SK-N-MC (cell line): ENCODE measurements at regions not wholly inside any gene's neighbourhood (a gene's known extent, or its start where the extent isn't known, plus 50 kb on each side); places are given as distances from the start of the nearest gene placed in this dataset.

Experiments used
- DNase-seq: peaks from one replicate; pipeline ENCODE4 v3.0.0-alpha.2; 2011; ENCODE audit warnings: low read depth, low spot score
- H3K27ac ChIP-seq: fragments of 200-600 bp; sonication (generic); 2 replicates; pipeline ENCODE4 v1.5.1; 2016; ENCODE audit warnings: mixed run types
- H3K36me3 ChIP-seq: fragments of 200-600 bp; sonication (generic); 2 replicates; pipeline ENCODE4 v1.6.1; 2017; ENCODE audit warnings: antibody characterized with exemption, low read length, mixed read lengths; ENCODE audit not compliant: insufficient read depth
- H3K4me3 ChIP-seq: fragments of 200-600 bp; sonication (generic); 2 replicates; pipeline ENCODE4 v1.5.1; 2016
- H3K9ac ChIP-seq: fragments of 200-600 bp; sonication (generic); 2 replicates; pipeline ENCODE4 v1.8.0; 2017; ENCODE audit warnings: mixed run types, mixed read lengths; ENCODE audit not compliant: insufficient read length
- H3K9me3 ChIP-seq: fragments of 200-600 bp; sonication (generic); 2 replicates; pipeline ENCODE4 v1.6.1; 2017; ENCODE audit warnings: low read depth, mild to moderate bottlenecking, antibody characterized with exemption, low read length, moderate library complexity, mixed read lengths
- EZH2 ChIP-seq: fragments of 200-600 bp; sonication (generic); IDR thresholded peaks from one replicate; pipeline ENCODE4 v1.6.1; 2017; ENCODE audit warnings: antibody characterized with exemption
- FOXP2 ChIP-seq: optimal IDR thresholded peaks from 2 replicates; pipeline ENCODE3; 2011; ENCODE audit warnings: mild to moderate bottlenecking, moderate library complexity; ENCODE audit not compliant: insufficient read depth; ENCODE audit errors: extremely low read length, control extremely low read depth
- POLR2AphosphoS5 ChIP-seq: IDR thresholded peaks from 2 replicates; pipeline ENCODE4 v1.6.1; 2012; ENCODE audit warnings: mild to moderate bottlenecking, low read depth, low read length, borderline replicate concordance

DNA sequence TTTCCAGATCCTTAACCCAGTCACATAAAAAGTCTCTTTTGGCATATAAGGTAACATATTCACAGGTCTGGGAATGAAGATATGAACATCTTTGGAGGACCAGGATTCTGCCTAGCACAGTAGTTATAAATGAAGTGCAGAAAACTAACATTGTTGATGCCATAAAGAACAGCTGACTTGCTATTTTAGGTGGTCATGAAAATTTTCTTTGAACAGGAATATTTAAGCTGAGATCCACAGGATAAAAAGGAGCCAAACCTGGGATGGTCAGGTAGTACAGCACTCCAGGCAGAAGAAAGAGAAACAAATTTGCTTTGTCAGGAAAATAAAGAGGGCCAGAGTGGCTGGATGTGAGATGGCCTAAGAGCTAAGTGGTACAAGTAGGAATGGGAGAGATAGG lies 80.0 kb downstream of the CENPW start:
- DNase-seq, result no peak
- Histone ChIP-seq H3K9me3 (no peaks in the 10 kb centered on the region), H3K27ac (no peak overlapping the region), H3K36me3 (no peaks in the 10 kb centered on the region), H3K9ac (no peak overlapping the region), H3K4me3 (no peak overlapping the region)
- TF ChIP-seq POLR2AphosphoS5 (no peak), FOXP2 (no peak), EZH2 (no peak)

DNA sequence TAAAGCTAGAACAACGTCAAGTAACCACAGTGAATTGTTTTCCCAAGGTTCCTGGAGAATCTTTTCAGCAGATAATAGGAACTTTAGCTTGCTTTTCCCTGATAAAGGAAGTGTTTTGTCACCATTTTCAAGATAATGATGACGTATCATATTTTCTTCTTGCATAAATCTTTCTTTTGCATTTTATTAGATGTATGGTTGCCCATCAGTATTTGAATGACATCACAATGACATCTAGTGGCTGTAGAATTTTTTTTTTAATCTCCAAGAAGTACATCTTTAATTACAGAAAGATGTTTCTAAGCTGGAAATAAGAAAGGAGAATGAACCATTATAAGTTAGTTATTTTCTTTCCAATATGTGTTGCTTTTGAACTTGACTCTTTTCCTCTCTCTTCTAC lies 83.0 kb downstream of the CENPW start:
- DNase-seq, result no peak
- Histone ChIP-seq H3K9me3 (no peaks in the 10 kb centered on the region), H3K9ac (no peak overlapping the region), H3K27ac (no peak overlapping the region), H3K4me3 (no peak overlapping the region), H3K36me3 (no peaks in the 10 kb centered on the region)
- TF ChIP-seq POLR2AphosphoS5 (no peak), FOXP2 (no peak), EZH2 (no peak)

DNA sequence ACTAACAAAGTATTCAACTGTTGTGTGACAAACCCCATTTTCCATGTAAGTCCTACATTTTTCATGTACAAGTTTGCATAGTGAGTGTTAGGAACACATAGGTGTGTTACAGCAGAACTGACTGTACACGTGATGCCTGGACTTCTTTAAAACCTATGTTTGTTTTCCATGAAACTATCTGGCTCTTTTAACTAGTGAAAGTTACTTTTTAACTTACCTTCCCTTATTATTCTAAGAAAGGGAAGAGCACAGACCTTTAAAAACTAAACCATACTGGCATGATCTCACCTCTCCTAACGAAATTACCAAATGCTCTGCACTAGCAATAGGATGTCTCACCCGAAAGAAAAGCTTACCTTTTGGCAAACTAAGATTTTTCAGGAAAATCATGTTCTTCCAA lies 87.8 kb downstream of the CENPW start:
- DNase-seq, result no peak
- Histone ChIP-seq H3K9me3 (no peaks in the 10 kb centered on the region), H3K4me3 (no peak overlapping the region), H3K9ac (no peak overlapping the region), H3K36me3 (no peaks in the 10 kb centered on the region), H3K27ac (no peak overlapping the region)
- TF ChIP-seq EZH2, result no peak
- TF ChIP-seq POLR2AphosphoS5, result no peak
- TF ChIP-seq FOXP2, result no peak

DNA sequence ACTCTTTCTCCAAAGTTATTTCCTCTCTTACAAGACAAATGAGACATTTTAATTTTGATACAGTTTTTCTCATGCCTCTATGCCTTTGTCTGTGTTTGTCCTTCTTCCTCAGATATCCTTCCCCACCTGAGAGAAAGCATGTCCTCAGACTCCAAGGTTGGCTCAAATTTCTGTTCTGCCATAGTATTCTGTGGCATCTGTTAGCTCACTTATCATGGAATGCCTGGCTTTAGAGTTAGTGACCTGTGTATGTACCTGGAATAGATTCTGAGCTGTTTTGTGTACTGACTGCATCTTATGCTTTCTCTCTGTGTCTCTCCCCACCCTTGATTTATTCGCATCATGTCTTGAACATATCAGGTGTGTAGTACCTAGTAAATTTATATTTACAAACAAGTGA lies 90.0 kb downstream of the CENPW start:
- TF ChIP-seq FOXP2 (no peak), POLR2AphosphoS5 (no peak), EZH2 (no peak)
- Histone ChIP-seq H3K27ac (no peak overlapping the region), H3K9ac (no peak overlapping the region), H3K9me3 (no peaks in the 10 kb centered on the region), H3K36me3 (no peaks in the 10 kb centered on the region), H3K4me3 (no peak overlapping the region)
- no peak for DNase-seq

DNA sequence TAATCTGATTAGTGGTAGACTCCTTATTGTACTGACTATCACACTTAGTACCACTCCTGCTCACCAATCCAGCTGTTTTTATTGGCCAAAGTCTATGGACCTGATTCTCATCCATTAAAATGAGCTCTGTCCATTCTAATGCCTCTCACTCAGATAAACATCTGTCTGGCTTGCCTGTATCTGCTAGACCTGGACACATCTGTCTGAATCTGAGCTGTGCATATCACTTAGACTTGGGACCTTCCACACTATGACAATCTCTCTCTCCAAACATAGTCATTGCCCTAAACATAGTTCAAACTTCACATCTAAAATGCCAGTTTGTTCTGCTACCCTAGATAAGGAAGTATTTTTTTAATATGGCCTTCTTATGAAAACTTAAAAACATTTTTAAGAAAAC lies 92.6 kb downstream of the CENPW start:
- TF ChIP-seq POLR2AphosphoS5 (no peak), EZH2 (no peak), FOXP2 (no peak)
- Histone ChIP-seq H3K27ac (no peak overlapping the region), H3K36me3 (no peaks in the 10 kb centered on the region), H3K9ac (no peak overlapping the region), H3K9me3 (no peaks in the 10 kb centered on the region), H3K4me3 (no peak overlapping the region)
- DNase-seq, result no peak

DNA sequence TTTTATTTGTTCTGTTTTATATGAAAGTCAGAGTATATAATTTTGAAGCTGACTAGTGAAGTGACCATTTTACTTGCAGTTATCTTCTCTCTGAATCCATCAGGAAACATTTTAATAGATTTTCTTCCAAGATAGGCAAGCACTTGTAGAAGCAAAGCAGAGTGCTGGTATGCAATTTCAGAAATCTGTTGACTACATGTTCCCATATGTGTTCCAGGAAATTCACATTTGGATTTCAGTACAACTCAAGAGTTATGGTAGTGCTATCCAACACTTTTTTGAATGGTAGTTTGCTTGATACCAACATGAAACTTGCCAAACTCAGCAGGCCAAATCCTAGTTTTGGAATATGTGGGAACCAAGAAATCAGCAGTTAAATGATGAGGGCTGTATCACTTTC lies 94.0 kb downstream of the CENPW start:
- H3K4me3 ChIP-seq, result no peak overlapping the region
- no peaks in the 10 kb centered on the region for H3K36me3 ChIP-seq
- no peak for DNase-seq
- H3K9me3 ChIP-seq, result no peaks in the 10 kb centered on the region
- H3K27ac ChIP-seq, result no peak overlapping the region
- no peak for TF ChIP-seq POLR2AphosphoS5
- no peak overlapping the region for H3K9ac ChIP-seq

DNA sequence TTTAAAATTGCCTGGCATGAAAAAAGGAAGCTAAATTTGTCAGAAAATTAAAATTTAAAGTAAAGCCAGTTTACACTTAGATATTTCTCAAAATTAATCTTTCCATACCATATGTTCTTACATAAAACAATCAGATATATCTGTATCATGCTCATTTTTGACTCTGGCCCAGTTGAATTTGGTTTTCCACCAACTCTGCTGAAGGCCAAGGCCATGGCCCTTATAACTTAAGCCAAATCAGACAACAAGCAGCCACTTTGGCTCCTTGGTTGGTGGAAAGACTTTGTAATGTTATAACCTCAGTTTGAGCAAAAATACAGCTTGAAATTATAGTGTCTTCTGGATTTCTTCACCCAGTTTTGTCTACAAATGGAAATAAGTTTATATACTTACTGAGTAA lies 97.3 kb downstream of the CENPW start:
- no peaks in the 10 kb centered on the region for H3K9me3 ChIP-seq
- TF ChIP-seq EZH2 (no peak), FOXP2 (no peak), POLR2AphosphoS5 (no peak)

DNA sequence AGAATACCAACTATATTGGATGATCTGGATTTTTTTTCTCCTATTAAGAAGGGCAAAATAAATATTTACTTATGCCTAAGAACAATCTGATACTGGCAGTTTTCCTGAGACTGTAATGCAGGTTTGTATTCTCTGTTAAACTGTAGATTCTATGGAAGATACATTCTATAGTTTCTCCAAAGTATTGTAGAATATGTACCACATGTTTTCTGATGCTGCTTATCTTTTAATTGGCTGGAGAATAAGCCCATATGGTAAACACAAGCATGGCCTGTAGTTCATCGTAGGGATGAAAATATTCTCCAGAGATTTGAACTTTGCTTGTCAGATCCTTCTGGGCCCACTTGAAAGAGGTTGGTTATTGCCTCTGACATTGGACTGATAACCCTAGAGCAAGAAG lies 99.1 kb downstream of the CENPW start:
- H3K36me3 ChIP-seq, result no peaks in the 10 kb centered on the region

More for the DNA sequence above, 97.3 kb downstream of the CENPW start:
- H3K4me3 ChIP-seq, result no peak overlapping the region
- no peak overlapping the region for H3K27ac ChIP-seq
- H3K36me3 ChIP-seq, result no peaks in the 10 kb centered on the region
- DNase-seq, result no peak
- H3K9ac ChIP-seq, result no peak overlapping the region

DNA sequence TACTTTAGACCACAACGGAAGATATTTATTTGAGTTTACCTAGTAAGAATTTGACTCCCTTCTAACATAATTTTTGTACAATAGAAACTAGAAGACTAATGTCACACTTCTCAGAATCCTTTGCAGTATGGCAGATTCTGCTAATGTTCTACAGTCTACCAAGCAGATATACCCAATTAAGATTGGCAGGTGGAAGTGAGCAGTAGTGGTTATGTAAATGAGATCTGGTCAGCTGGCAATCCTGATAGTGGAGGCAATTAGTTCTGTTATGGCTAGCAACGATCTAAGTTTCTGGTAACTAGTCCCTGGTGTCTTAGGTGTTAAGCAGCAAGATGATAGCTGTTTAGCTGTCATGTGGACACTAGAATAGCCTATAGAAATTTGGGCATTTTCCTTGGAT lies 101.0 kb downstream of the CENPW start:
- TF ChIP-seq FOXP2, result no peak
- no peak for TF ChIP-seq POLR2AphosphoS5
- TF ChIP-seq EZH2, result no peak
- H3K4me3 ChIP-seq, result no peak overlapping the region
- no peaks in the 10 kb centered on the region for H3K9me3 ChIP-seq
- H3K9ac ChIP-seq, result no peak overlapping the region
- DNase-seq, result no peak
- no peaks in the 10 kb centered on the region for H3K36me3 ChIP-seq
- no peak overlapping the region for H3K27ac ChIP-seq

More for the DNA sequence above, 99.1 kb downstream of the CENPW start:
- Histone ChIP-seq H3K9me3 (no peaks in the 10 kb centered on the region), H3K4me3 (no peak overlapping the region), H3K9ac (no peak overlapping the region), H3K27ac (no peak overlapping the region)
- no peak for TF ChIP-seq EZH2
- no peak for TF ChIP-seq FOXP2
- no peak for TF ChIP-seq POLR2AphosphoS5
- no peak for DNase-seq

DNA sequence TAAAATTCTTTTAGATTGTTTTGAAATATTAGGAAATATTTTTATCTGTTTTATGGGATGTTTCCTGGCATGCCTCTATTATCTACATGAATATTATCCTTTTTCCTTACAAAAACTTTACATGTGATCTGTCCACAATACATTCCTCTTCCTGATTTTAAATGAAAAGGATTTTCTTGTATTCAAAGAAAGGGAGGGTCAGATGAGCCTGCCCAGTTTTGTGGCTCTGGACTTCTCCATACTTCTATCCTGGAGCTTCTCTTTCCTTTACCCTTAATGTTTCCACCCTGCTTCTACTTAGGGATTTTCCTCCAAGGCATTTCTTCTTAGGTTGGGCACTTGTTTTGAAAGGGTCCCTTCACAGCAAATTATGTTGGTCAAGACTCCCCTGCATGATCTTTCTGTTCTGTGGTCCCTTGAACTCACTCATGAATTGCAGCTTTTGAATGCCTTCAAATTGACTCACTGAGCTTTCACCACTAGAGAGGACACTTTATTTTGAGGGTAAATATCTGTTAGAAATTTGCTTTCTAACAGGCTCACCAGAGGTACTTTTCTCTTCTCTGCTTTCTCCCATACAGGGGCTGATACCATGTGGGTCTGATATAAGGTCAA lies 104.9 kb downstream of the CENPW start:
- no peak for TF ChIP-seq POLR2AphosphoS5
- no peak for DNase-seq
- H3K36me3 ChIP-seq, result no peaks in the 10 kb centered on the region
- no peak overlapping the region for H3K27ac ChIP-seq
- no peaks in the 10 kb centered on the region for H3K9me3 ChIP-seq
- no peak overlapping the region for H3K4me3 ChIP-seq
- no peak overlapping the region for H3K9ac ChIP-seq
